HEK293 (cell line): ENCODE measurements at regions not wholly inside any gene's neighbourhood (a gene's known extent, or its start where the extent isn't known, plus 50 kb on each side); places are given as distances from the start of the nearest gene placed in this dataset.
A peak's percentile ranks its signal among the peaks of the same experiment; 100 is the strongest.
"Not testable (repeated sequence)": the region's sequence is repeated elsewhere in the genome, so short reads cannot be mapped to it uniquely, and the experiment has no call there.

Source experiments
- CTCF ChIA-PET: fragments of 350-600 bp; formaldehyde crosslinking; extraction: SDS; loops from one replicate; lab custom pipeline; 2021; ENCODE audit warnings: antibody characterized with exemption; lab: Yijun Ruan, JAX
- POLR2A ChIA-PET: fragments of 300-600 bp; formaldehyde crosslinking; extraction: SDS; loops from one replicate; lab custom pipeline; 2020; ENCODE audit warnings: antibody characterized with exemption, inconsistent platforms; lab: Yijun Ruan, JAX
- H3K27ac ChIP-seq: fragments of 200-500 bp; sonication (Bioruptor generic); 2 replicates; pipeline ENCODE4 v1.5.1; 2014; ENCODE audit warnings: low read depth, low read length, control low read depth, inconsistent platforms; ENCODE audit errors: extremely low read depth
- H3K36me3 ChIP-seq, 2 experiments: fragments of 200-500 bp in 1 of 2; sonication (Bioruptor generic) in 1 of 2; 1 replicate in 1 of 2; 2 replicates in 1 of 2; pipeline ENCODE4 v1.5.1; 2014 to 2017; ENCODE audit warnings: inconsistent platforms in 2 of 2, low read length in 2 of 2; ENCODE audit not compliant: control insufficient read depth in 2 of 2, insufficient read depth in 1 of 2
- H3K4me1 ChIP-seq: fragments of 200-500 bp; sonication (Bioruptor generic); 2 replicates; pipeline ENCODE4 v1.5.1; 2014; ENCODE audit warnings: mild to moderate bottlenecking, low read length, inconsistent platforms; ENCODE audit not compliant: control insufficient read depth, insufficient read depth
- H3K4me3 ChIP-seq: 2 replicates; pipeline ENCODE4 v1.5.1; 2011; ENCODE audit warnings: low read depth, mild to moderate bottlenecking, control low read depth, low read length, moderate library complexity
- H3K9me3 ChIP-seq: fragments of 200-500 bp; sonication (Bioruptor generic); 2 replicates; pipeline ENCODE4 v1.5.1; 2014; ENCODE audit warnings: low read depth, low read length, inconsistent platforms; ENCODE audit not compliant: control insufficient read depth, insufficient read depth
- CTCF ChIP-seq: fragments of 450-650 bp; formaldehyde crosslinking; IDR thresholded peaks from 2 replicates; pipeline ENCODE4 v1.5.1; 2016; ENCODE audit warnings: missing biosample characterization, missing genetic modification characterization
- EGR2 ChIP-seq: fragments of 450-650 bp; formaldehyde crosslinking; IDR thresholded peaks from 2 replicates; pipeline ENCODE4 v1.5.1; 2016; ENCODE audit warnings: low read depth, missing biosample characterization, missing genetic modification characterization
- KLF7 ChIP-seq: fragments of 450-650 bp; formaldehyde crosslinking; IDR thresholded peaks from 2 replicates; pipeline ENCODE4 v1.5.1; 2016; ENCODE audit warnings: missing biosample characterization, missing genetic modification characterization, borderline replicate concordance
- MZF1 ChIP-seq: fragments of 450-650 bp; formaldehyde crosslinking; IDR thresholded peaks from 2 replicates; pipeline ENCODE4 v1.5.1; 2017; ENCODE audit warnings: missing biosample characterization, missing genetic modification characterization, borderline replicate concordance
- SP2 ChIP-seq: fragments of 450-650 bp; formaldehyde crosslinking; IDR thresholded peaks from 2 replicates; pipeline ENCODE4 v1.5.1; 2016; ENCODE audit warnings: missing biosample characterization, missing genetic modification characterization
- TRIM28 ChIP-seq: IDR thresholded peaks from 2 replicates; pipeline ENCODE4 v1.6.1; 2011; ENCODE audit warnings: low read length, control low read depth, borderline replicate concordance
- ZBTB17 ChIP-seq: fragments of 450-650 bp; formaldehyde crosslinking; IDR thresholded peaks from 2 replicates; pipeline ENCODE4 v1.5.1; 2016; ENCODE audit warnings: missing biosample characterization, missing genetic modification characterization
- ZNF138 ChIP-seq: fragments of 450-650 bp; formaldehyde crosslinking; IDR thresholded peaks from 2 replicates; pipeline ENCODE4 v1.5.1; 2016; ENCODE audit warnings: missing biosample characterization, missing genetic modification characterization, borderline replicate concordance
- ZNF146 ChIP-seq: fragments of 450-650 bp; formaldehyde crosslinking; IDR thresholded peaks from 2 replicates; pipeline ENCODE4 v1.5.1; 2016; ENCODE audit warnings: missing biosample characterization, missing genetic modification characterization
- ZNF18 ChIP-seq: fragments of 450-650 bp; formaldehyde crosslinking; IDR thresholded peaks from 2 replicates; pipeline ENCODE4 v1.5.1; 2016; ENCODE audit warnings: missing biosample characterization, missing genetic modification characterization
- ZNF202 ChIP-seq: fragments of 450-650 bp; formaldehyde crosslinking; IDR thresholded peaks from 2 replicates; pipeline ENCODE4 v1.5.1; 2016; ENCODE audit warnings: missing biosample characterization, missing genetic modification characterization, borderline replicate concordance
- ZNF335 ChIP-seq: fragments of 450-650 bp; formaldehyde crosslinking; conservative IDR thresholded peaks from 2 replicates; pipeline ENCODE4 v1.5.1; 2016; ENCODE audit warnings: missing biosample characterization, missing genetic modification characterization
- ZNF350 ChIP-seq: fragments of 450-650 bp; formaldehyde crosslinking; IDR thresholded peaks from 2 replicates; pipeline ENCODE4 v1.5.0; 2017; ENCODE audit warnings: missing biosample characterization, mild to moderate bottlenecking, missing genetic modification characterization
- ZNF362 ChIP-seq: fragments of 450-650 bp; formaldehyde crosslinking; IDR thresholded peaks from 2 replicates; pipeline ENCODE4 v1.5.1; 2016; ENCODE audit warnings: missing biosample characterization, missing genetic modification characterization
- ZNF391 ChIP-seq: fragments of 450-650 bp; formaldehyde crosslinking; IDR thresholded peaks from 2 replicates; pipeline ENCODE4 v1.5.1; 2016; ENCODE audit warnings: low read depth, missing biosample characterization, missing genetic modification characterization, borderline replicate concordance
- ZNF544 ChIP-seq: fragments of 450-650 bp; formaldehyde crosslinking; IDR thresholded peaks from 2 replicates; pipeline ENCODE4 v1.5.0; 2017; ENCODE audit warnings: missing biosample characterization, missing genetic modification characterization
- ZNF580 ChIP-seq: fragments of 450-650 bp; formaldehyde crosslinking; IDR thresholded peaks from 2 replicates; pipeline ENCODE4 v1.5.1; 2016; ENCODE audit warnings: missing biosample characterization, missing genetic modification characterization
- ZNF654 ChIP-seq: fragments of 450-650 bp; formaldehyde crosslinking; IDR thresholded peaks from 2 replicates; pipeline ENCODE4 v1.5.1; 2016; ENCODE audit warnings: low read depth, missing biosample characterization, missing genetic modification characterization
- ZNF660 ChIP-seq: fragments of 450-650 bp; IDR thresholded peaks from 2 replicates; pipeline ENCODE4 v1.5.1; 2018; ENCODE audit warnings: missing biosample characterization, mild to moderate bottlenecking, missing genetic modification characterization
- ZNF664 ChIP-seq: fragments of 450-650 bp; formaldehyde crosslinking; IDR thresholded peaks from 2 replicates; pipeline ENCODE4 v1.5.1; 2016; ENCODE audit warnings: missing biosample characterization, missing genetic modification characterization
- ZNF701 ChIP-seq: fragments of 450-650 bp; formaldehyde crosslinking; IDR thresholded peaks from 2 replicates; pipeline ENCODE4 v1.5.1; 2016; ENCODE audit warnings: missing biosample characterization, missing genetic modification characterization
- ZNF747 ChIP-seq: fragments of 450-650 bp; formaldehyde crosslinking; IDR thresholded peaks from 2 replicates; pipeline ENCODE4 v1.5.1; 2016; ENCODE audit warnings: missing biosample characterization, missing genetic modification characterization
- ZNF830 ChIP-seq: fragments of 450-650 bp; IDR thresholded peaks from 2 replicates; pipeline ENCODE4 v1.5.0; 2018; ENCODE audit warnings: missing biosample characterization, missing genetic modification characterization, low read depth, mild to moderate bottlenecking, moderate library complexity
- ZSCAN23 ChIP-seq: fragments of 450-650 bp; formaldehyde crosslinking; IDR thresholded peaks from 2 replicates; pipeline ENCODE4 v1.5.1; 2016; ENCODE audit warnings: missing biosample characterization, missing genetic modification characterization

GRCh38 chr5:92694067-92694466 lies 887.0 kb downstream of the NR2F1-AS1 start (continued):
- TF ChIP-seq ZNF350 (tag by site-specific recombination) (no peak), ZNF18 (tag by site-specific recombination) (no peak), SP2 (no peak), ZNF664 (tag by site-specific recombination) (no peak), EGR2 (no peak), ZNF391 (tag by site-specific recombination) (no peak), ZNF747 (tag by site-specific recombination) (no peak), ZNF660 (tag by site-specific recombination) (no peak)

GRCh38 chr5:92691955-92692354 lies 889.1 kb downstream of the NR2F1-AS1 start:
- TF ChIP-seq ZNF146 (peak; percentile 81), ZNF202 (tag by site-specific recombination) (0 out of 2 replicates have a peak, but pooled peaks have one; percentile 32), ZNF580 (peak; percentile 56; the same call in 1 of the 2 replicates)
- H3K36me3 ChIP-seq, CTCF ChIA-PET, H3K4me1 ChIP-seq, H3K4me3 ChIP-seq, H3K9me3 ChIP-seq, POLR2A ChIA-PET, H3K27ac ChIP-seq: not testable (repeated sequence)

- ChIA-PET POLR2A (no interaction called here), CTCF (interaction anchor here (0.6 to 1.5 kb wide), 6 partner anchors 8 to 221 kb away, joined by 3 to 4 read pairs (median 3); no protein-coding TSS in a partner anchor)
- TF ChIP-seq CTCF (tag by site-specific recombination) (0 out of 2 replicates have a peak, but pooled peaks have one; percentile 25), ZNF138 (tag by site-specific recombination) (0 out of 2 replicates have a peak, but pooled peaks have one; percentile 45), ZNF654 (peak; percentile 38), MZF1 (tag by site-specific recombination) (peak; percentile 76; the same call in 1 of the 2 replicates), ZNF335 (tag by site-specific recombination) (peak; percentile 60), ZSCAN23 (no peak), KLF7 (tag by site-specific recombination) (no peak), ZNF830 (tag by site-specific recombination) (no peak), ZNF701 (tag by site-specific recombination) (peak; percentile 55; the same call in 1 of the 2 replicates), ZNF544 (no peak), TRIM28 (peak; percentile 63; the same call in 1 of the 2 replicates), ZNF362 (tag by site-specific recombination) (no peak), ZBTB17 (tag by site-specific recombination) (0 out of 2 replicates have a peak, but pooled peaks have one; percentile 27)
- Histone ChIP-seq H3K9me3 (no peaks in the 10 kb centered on the region), H3K4me3 (no peak overlapping the region), H3K4me1 (no peaks in the 10 kb centered on the region), H3K36me3 (no peaks in the 10 kb centered on the region), H3K27ac (no peak overlapping the region)
Measured at GRCh38 chr5:92687821-92688722, 892.9 kb downstream of the NR2F1-AS1 start.
